DND-41 (cell line): ENCODE measurements at regions not wholly inside any gene's neighbourhood (a gene's known extent, or its start where the extent isn't known, plus 50 kb on each side); places are given as distances from the start of the nearest gene placed in this dataset.

Experiments
- EZH2 ChIP-seq: IDR thresholded peaks from 3 replicates; pipeline ENCODE4 v1.6.1; 2012; ENCODE audit warnings: borderline replicate concordance, low read depth, mild to moderate bottlenecking, moderate library complexity, low read length, inconsistent platforms; ENCODE audit not compliant: severe bottlenecking
- TF ChIP-seq, protein P1 (sequence below): IDR thresholded peaks from 2 replicates; pipeline ENCODE4 v1.5.1; 2012; ENCODE audit warnings: borderline replicate concordance, low read length, moderate library complexity, mild to moderate bottlenecking; ENCODE audit not compliant: poor library complexity, severe bottlenecking; ENCODE audit errors: extremely low read depth

DNA sequence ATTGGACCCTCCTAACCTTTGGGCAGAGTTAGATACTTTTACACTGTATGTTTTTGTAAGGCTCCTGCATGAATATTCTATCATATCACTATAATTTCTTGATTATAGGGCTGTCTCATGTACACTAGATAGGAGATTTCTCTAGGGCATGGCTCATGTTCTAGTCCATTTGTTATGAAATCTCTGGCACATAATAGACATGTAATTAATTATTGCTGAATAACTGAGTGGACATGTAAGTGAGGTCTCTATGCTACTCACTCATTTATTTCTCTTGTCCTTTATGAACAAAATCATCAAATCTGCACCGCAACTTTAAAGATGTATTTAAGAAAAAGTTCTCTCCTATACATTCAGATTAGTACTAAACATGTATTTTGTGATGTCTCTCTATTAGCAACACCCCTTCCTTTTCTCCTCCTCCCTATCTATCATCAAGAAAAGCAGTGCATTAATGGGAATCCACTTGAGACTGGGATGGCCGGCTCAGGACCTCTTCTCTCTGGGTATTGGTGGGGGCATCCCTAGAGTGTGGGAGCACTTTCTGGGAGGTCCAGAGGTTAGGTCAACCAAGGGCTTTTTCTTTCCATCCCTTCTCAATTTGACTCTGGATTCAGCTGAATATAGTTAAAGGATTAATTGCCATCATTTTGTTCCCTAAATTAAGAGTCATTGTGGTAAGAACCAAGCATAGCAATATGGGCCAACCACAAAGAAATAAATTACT is 168.0 kb upstream of the HMGA2 start:
- TF ChIP-seq, protein P1, sequence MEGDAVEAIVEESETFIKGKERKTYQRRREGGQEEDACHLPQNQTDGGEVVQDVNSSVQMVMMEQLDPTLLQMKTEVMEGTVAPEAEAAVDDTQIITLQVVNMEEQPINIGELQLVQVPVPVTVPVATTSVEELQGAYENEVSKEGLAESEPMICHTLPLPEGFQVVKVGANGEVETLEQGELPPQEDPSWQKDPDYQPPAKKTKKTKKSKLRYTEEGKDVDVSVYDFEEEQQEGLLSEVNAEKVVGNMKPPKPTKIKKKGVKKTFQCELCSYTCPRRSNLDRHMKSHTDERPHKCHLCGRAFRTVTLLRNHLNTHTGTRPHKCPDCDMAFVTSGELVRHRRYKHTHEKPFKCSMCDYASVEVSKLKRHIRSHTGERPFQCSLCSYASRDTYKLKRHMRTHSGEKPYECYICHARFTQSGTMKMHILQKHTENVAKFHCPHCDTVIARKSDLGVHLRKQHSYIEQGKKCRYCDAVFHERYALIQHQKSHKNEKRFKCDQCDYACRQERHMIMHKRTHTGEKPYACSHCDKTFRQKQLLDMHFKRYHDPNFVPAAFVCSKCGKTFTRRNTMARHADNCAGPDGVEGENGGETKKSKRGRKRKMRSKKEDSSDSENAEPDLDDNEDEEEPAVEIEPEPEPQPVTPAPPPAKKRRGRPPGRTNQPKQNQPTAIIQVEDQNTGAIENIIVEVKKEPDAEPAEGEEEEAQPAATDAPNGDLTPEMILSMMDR = no peak
- no peak for TF ChIP-seq EZH2
